HCT116 (cell line): ENCODE measurements at regions not wholly inside any gene's neighbourhood (a gene's known extent, or its start where the extent isn't known, plus 50 kb on each side); places are given as distances from the start of the nearest gene placed in this dataset.

Experiments used
- ATAC-seq: fragments of 200-7000 bp; cut with Tn5 transposase; 2 replicates; pipeline ENCODE4 v1.9.1; 2020; ENCODE audit warnings: mild to moderate bottlenecking, moderate library complexity
- BruUV-seq: library from RNA; stranded (reverse); fragments of 400-500 nt; replicated peaks from 2 replicates; lab custom pipeline; 2021; lab: Mats Ljungman, UMichigan
- CTCF ChIA-PET: fragments of 300-600 bp; sonication (Branson Sonifier 250); formaldehyde crosslinking; loops from one replicate; lab custom pipeline; 2021; ENCODE audit warnings: antibody characterized with exemption; lab: Charles Lee
- POLR2A ChIA-PET: fragments of 300-600, 350-600 bp; sonication (Branson Sonifier 250); formaldehyde crosslinking; loops from one replicate; lab custom pipeline; 2021; ENCODE audit warnings: antibody characterized with exemption; lab: Charles Lee
- RAD21 ChIA-PET, 2 experiments: fragments of 300-600 bp; sonication (Branson Sonifier 250); formaldehyde crosslinking; loops; one replicate each; lab custom pipeline; 2023; ENCODE audit warnings: low total read pairs in 2 of 2; ENCODE audit not compliant: uncharacterized antibody in 2 of 2, unreplicated experiment in 2 of 2, low non-redundant PET in 1 of 2; lab: Charles Lee
- DNase-seq: peaks from one replicate; pipeline ENCODE4 v3.0.0-alpha.2; 2010; ENCODE audit warnings: low read depth, low spot score
- H2AFZ ChIP-seq: fragments of 200-600 bp; shearing (Covaris generic), sonication (generic); 2 replicates; pipeline ENCODE4 v1.6.1; 2017; ENCODE audit warnings: low read depth, mixed run types, mixed read lengths, antibody characterized with exemption, low read length; ENCODE audit not compliant: poor library complexity, severe bottlenecking
- H3K27ac ChIP-seq: 2 replicates; pipeline ENCODE4 v1.5.1; 2012; ENCODE audit warnings: low read depth, low read length
- H3K27me3 ChIP-seq: fragments of 200-600 bp; sonication (generic); 2 replicates; pipeline ENCODE4 v1.6.1; 2016; ENCODE audit warnings: mixed run types, low read length, mixed read lengths; ENCODE audit not compliant: insufficient read depth
- H3K36me3 ChIP-seq, 2 experiments: fragments of 200-500 bp in 1 of 2; fragments of 200-600 bp in 1 of 2; sonication (Bioruptor generic) in 1 of 2; sonication (generic) in 1 of 2; 2 replicates each; pipeline versions ENCODE4 v1.5.1 to v1.6.1; 2014 to 2016; ENCODE audit warnings: low read length in 2 of 2, inconsistent platforms in 1 of 2, mixed read lengths in 1 of 2, mixed run types in 1 of 2; ENCODE audit not compliant: insufficient read depth in 2 of 2, control insufficient read depth in 1 of 2
- H3K4me1 ChIP-seq, 2 experiments: fragments of 200-600 bp in 1 of 2; sonication (generic) in 1 of 2; 2 replicates each; pipeline versions ENCODE4 v1.5.1 to v1.6.1; 2012 to 2017; ENCODE audit warnings: low read length in 2 of 2, inconsistent platforms in 1 of 2, mild to moderate bottlenecking in 1 of 2, mixed read lengths in 1 of 2, mixed run types in 1 of 2, moderate library complexity in 1 of 2; ENCODE audit not compliant: insufficient read depth in 2 of 2, control insufficient read depth in 1 of 2
- H3K4me2 ChIP-seq: fragments of 200-600 bp; sonication (generic); 2 replicates; pipeline ENCODE4 v1.6.1; 2017; ENCODE audit warnings: mixed run types, low read length, mixed read lengths
- H3K4me3 ChIP-seq, 2 experiments: fragments of 200-600 bp in 1 of 2; sonication (generic) in 1 of 2; replicated peaks in 1 of 2; 2 replicates each; pipeline ENCODE4 v1.5.1; 2011 to 2016; ENCODE audit warnings: low read length in 2 of 2, control low read depth in 1 of 2, low read depth in 1 of 2, mild to moderate bottlenecking in 1 of 2, mixed read lengths in 1 of 2, mixed run types in 1 of 2
- H3K79me2 ChIP-seq: fragments of 200-600 bp; sonication (generic); 2 replicates; pipeline ENCODE4 v1.6.1; 2017; ENCODE audit warnings: mild to moderate bottlenecking, mixed run types, low read length, moderate library complexity, mixed read lengths; ENCODE audit not compliant: insufficient read depth
- H3K9ac ChIP-seq: fragments of 200-600 bp; sonication (generic); 2 replicates; pipeline ENCODE4 v1.6.1; 2016; ENCODE audit warnings: low read length, mixed read lengths
- H3K9me2 ChIP-seq: fragments of 200-600 bp; sonication (generic), shearing (Covaris generic); 2 replicates; pipeline ENCODE4 v1.6.1; 2017; ENCODE audit warnings: mixed run types, mild to moderate bottlenecking, moderate library complexity; ENCODE audit not compliant: insufficient read depth
- H3K9me3 ChIP-seq, 2 experiments: fragments of 200-500 bp in 1 of 2; fragments of 200-600 bp in 1 of 2; sonication (Bioruptor generic) in 1 of 2; sonication (generic) in 1 of 2; 2 replicates each; pipeline ENCODE4 v1.6.1; 2014 to 2017; ENCODE audit warnings: low read length in 2 of 2, mixed read lengths in 2 of 2, inconsistent platforms in 1 of 2, low read depth in 1 of 2, mild to moderate bottlenecking in 1 of 2, mixed run types in 1 of 2, moderate library complexity in 1 of 2; ENCODE audit not compliant: control insufficient read depth in 1 of 2, insufficient read depth in 1 of 2
- H4K20me1 ChIP-seq: fragments of 200-600 bp; sonication (generic), shearing (Covaris generic); 2 replicates; pipeline ENCODE4 v1.6.1; 2017; ENCODE audit warnings: mixed run types, mild to moderate bottlenecking, moderate library complexity; ENCODE audit not compliant: insufficient read depth
- CBX3 ChIP-seq: IDR thresholded peaks from 2 replicates; pipeline ENCODE4 v1.6.1; 2012; ENCODE audit warnings: low read depth
- CEBPB ChIP-seq: IDR thresholded peaks from 2 replicates; pipeline ENCODE4 v1.6.1; 2012; ENCODE audit warnings: low read depth
- ELF1 ChIP-seq: IDR thresholded peaks from 2 replicates; pipeline ENCODE4 v1.6.1; 2012; ENCODE audit warnings: low read depth, borderline replicate concordance
- EZH2 ChIP-seq: fragments of 200-600 bp; sonication (generic); IDR thresholded peaks from 2 replicates; pipeline ENCODE4 v1.6.1; 2017; ENCODE audit warnings: antibody characterized with exemption, mixed run types
- EZH2phosphoT487 ChIP-seq: fragments of 200-600 bp; IDR thresholded peaks from 2 replicates; pipeline ENCODE4 v1.6.1; 2018; ENCODE audit warnings: antibody characterized with exemption, borderline replicate concordance
- FOSL1 ChIP-seq: IDR thresholded peaks from 2 replicates; pipeline ENCODE4 v1.6.1; 2012; ENCODE audit warnings: low read depth
- JUND ChIP-seq: IDR thresholded peaks from 2 replicates; pipeline ENCODE4 v1.6.1; 2012
- POLR2A ChIP-seq: IDR thresholded peaks from 2 replicates; pipeline ENCODE4 v1.7.0; 2011; ENCODE audit warnings: borderline replicate concordance; ENCODE audit not compliant: insufficient read depth, insufficient read length; ENCODE audit errors: extremely low read depth
- POLR2AphosphoS5 ChIP-seq: IDR thresholded peaks from 2 replicates; pipeline ENCODE4 v1.6.1; 2011; ENCODE audit warnings: mild to moderate bottlenecking, low read depth, low read length, moderate library complexity
- SIN3A ChIP-seq: IDR thresholded peaks from 2 replicates; pipeline ENCODE4 v1.6.1; 2012; ENCODE audit warnings: low read depth
- SRF ChIP-seq: IDR thresholded peaks from 2 replicates; pipeline ENCODE4 v1.6.1; 2012; ENCODE audit warnings: low read depth
- TCF7L2 ChIP-seq: IDR thresholded peaks from 2 replicates; pipeline ENCODE4 v1.7.0; 2011; ENCODE audit warnings: borderline replicate concordance, inconsistent platforms; ENCODE audit not compliant: insufficient read depth, insufficient read length; ENCODE audit errors: extremely low read depth
- ZNF274 ChIP-seq: fragments of 200-500 bp; sonication (Bioruptor generic); IDR thresholded peaks from 2 replicates; pipeline ENCODE4 v1.6.1; 2014; ENCODE audit warnings: mild to moderate bottlenecking, low read depth, low read length, inconsistent platforms
- intact Hi-C: fragments of 100-400 bp; cut with micrococcal nuclease; formaldehyde crosslinking; loops from 2 replicates; pipeline ENCODE4 v1.10.0; 2022
- TF ChIP-seq, protein P1 (sequence below): IDR thresholded peaks from 2 replicates; pipeline ENCODE4 v1.6.1; 2012; ENCODE audit warnings: low read depth
- TF ChIP-seq, protein P2 (sequence below): IDR thresholded peaks from 2 replicates; pipeline ENCODE4 v1.6.1; 2011; ENCODE audit warnings: mild to moderate bottlenecking, low read length, moderate library complexity; ENCODE audit not compliant: insufficient replicate concordance; ENCODE audit errors: extremely low read depth
- TF ChIP-seq, protein P3 (sequence below): IDR thresholded peaks from 2 replicates; pipeline ENCODE4 v1.6.1; 2012

DNA sequence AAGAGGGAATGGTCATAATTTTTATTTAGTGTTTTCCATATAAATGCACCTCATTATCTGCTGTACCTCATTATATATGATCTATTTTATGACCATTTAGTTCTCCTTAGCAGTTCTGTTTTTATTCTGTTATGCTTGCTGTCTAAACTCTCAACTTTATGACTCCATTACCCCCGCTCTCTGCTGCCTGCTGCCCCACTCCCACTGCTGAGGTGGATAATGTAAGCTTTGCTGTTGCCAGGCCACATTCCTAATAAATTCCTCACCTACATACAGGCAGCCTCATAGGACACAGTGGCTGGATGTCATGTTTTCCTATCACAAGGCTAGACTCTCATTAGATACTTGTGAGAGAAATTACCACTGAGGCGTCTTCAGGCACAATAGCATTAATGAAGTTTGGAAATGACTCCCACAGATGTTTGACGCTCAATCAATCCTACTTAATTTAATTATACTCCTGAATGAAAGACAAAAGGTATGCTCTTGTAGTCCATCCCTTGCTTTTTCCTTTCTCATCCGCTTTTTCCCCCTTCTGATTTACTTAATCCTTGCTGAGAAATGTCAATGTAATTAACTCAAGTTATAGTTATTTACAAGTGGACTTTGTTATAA, 497.5 kb upstream of the IGFBP7 start:
- Histone ChIP-seq H3K79me2 (no peaks in the 10 kb centered on the region), H3K9me3 (peaks cover 0 to 4% of the 10 kb centered on the region in 2 experiments; a peak in 2 of 4 replicates), H3K36me3 (no peaks in the 10 kb centered on the region), H3K27me3 (no peaks in the 10 kb centered on the region), H4K20me1 (no peaks in the 10 kb centered on the region), H3K9ac (no peak overlapping the region), H3K9me2 (no peaks in the 10 kb centered on the region), H3K4me1 (no peaks in the 10 kb centered on the region), H2AFZ (no peak overlapping the region), H3K27ac (no peak overlapping the region), H3K4me2 (no peak overlapping the region), H3K4me3 (no peak overlapping the region)
- POLR2A ChIA-PET, result no interaction called here
- intact Hi-C loops, result no loop called here
- TF ChIP-seq CEBPB, result no peak
- TF ChIP-seq, protein P1, sequence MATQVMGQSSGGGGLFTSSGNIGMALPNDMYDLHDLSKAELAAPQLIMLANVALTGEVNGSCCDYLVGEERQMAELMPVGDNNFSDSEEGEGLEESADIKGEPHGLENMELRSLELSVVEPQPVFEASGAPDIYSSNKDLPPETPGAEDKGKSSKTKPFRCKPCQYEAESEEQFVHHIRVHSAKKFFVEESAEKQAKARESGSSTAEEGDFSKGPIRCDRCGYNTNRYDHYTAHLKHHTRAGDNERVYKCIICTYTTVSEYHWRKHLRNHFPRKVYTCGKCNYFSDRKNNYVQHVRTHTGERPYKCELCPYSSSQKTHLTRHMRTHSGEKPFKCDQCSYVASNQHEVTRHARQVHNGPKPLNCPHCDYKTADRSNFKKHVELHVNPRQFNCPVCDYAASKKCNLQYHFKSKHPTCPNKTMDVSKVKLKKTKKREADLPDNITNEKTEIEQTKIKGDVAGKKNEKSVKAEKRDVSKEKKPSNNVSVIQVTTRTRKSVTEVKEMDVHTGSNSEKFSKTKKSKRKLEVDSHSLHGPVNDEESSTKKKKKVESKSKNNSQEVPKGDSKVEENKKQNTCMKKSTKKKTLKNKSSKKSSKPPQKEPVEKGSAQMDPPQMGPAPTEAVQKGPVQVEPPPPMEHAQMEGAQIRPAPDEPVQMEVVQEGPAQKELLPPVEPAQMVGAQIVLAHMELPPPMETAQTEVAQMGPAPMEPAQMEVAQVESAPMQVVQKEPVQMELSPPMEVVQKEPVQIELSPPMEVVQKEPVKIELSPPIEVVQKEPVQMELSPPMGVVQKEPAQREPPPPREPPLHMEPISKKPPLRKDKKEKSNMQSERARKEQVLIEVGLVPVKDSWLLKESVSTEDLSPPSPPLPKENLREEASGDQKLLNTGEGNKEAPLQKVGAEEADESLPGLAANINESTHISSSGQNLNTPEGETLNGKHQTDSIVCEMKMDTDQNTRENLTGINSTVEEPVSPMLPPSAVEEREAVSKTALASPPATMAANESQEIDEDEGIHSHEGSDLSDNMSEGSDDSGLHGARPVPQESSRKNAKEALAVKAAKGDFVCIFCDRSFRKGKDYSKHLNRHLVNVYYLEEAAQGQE, result no peak
- TF ChIP-seq FOSL1, result no peak
- no peak for TF ChIP-seq TCF7L2
- no peak for TF ChIP-seq POLR2A
- no peak for TF ChIP-seq EZH2
- no peak for TF ChIP-seq EZH2phosphoT487
- TF ChIP-seq SRF, result no peak
- TF ChIP-seq, protein P2, sequence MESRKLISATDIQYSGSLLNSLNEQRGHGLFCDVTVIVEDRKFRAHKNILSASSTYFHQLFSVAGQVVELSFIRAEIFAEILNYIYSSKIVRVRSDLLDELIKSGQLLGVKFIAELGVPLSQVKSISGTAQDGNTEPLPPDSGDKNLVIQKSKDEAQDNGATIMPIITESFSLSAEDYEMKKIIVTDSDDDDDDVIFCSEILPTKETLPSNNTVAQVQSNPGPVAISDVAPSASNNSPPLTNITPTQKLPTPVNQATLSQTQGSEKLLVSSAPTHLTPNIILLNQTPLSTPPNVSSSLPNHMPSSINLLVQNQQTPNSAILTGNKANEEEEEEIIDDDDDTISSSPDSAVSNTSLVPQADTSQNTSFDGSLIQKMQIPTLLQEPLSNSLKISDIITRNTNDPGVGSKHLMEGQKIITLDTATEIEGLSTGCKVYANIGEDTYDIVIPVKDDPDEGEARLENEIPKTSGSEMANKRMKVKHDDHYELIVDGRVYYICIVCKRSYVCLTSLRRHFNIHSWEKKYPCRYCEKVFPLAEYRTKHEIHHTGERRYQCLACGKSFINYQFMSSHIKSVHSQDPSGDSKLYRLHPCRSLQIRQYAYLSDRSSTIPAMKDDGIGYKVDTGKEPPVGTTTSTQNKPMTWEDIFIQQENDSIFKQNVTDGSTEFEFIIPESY, result no peak
- TF ChIP-seq, protein P3, sequence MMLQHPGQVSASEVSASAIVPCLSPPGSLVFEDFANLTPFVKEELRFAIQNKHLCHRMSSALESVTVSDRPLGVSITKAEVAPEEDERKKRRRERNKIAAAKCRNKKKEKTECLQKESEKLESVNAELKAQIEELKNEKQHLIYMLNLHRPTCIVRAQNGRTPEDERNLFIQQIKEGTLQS, result no peak
- TF ChIP-seq POLR2AphosphoS5, result no peak
- no peak for TF ChIP-seq JUND
- TF ChIP-seq ELF1, result no peak
- no peak for TF ChIP-seq CBX3
- TF ChIP-seq ZNF274, result no peak
- TF ChIP-seq SIN3A, result no peak
- DNase-seq (no peak), ATAC-seq (no peak)
- RAD21 ChIA-PET, result no interaction called here
- BruUV-seq, result no TSS peak
- CTCF ChIA-PET, result no interaction called here
